GM12878 (cell line): ENCODE measurements at regions not wholly inside any gene's neighbourhood (a gene's known extent, or its start where the extent isn't known, plus 50 kb on each side); places are given as distances from the start of the nearest gene placed in this dataset.

Source experiments
- ATAC-seq: fragments of 200-7000 bp; cut with Tn5 transposase; 3 replicates; pipeline ENCODE4 v1.9.1; 2020; ENCODE audit warnings: mild to moderate bottlenecking, moderate library complexity
- BruUV-seq: library from RNA; stranded (reverse); fragments of 400-500 nt; replicated peaks from 2 replicates; lab custom pipeline; 2021; lab: Mats Ljungman, UMichigan
- CTCF ChIA-PET: fragments of 300-600 bp; sonication (Branson Sonifier 250); formaldehyde crosslinking; extraction: SDS; loops from one replicate; lab custom pipeline; 2021; ENCODE audit warnings: inconsistent platforms; lab: Yijun Ruan, JAX
- POLR2A ChIA-PET: fragments of 350-600 bp; formaldehyde crosslinking; extraction: SDS; loops from one replicate; lab custom pipeline; 2021; ENCODE audit warnings: inconsistent platforms; lab: Charles Lee
- RAD21 ChIA-PET: fragments of 300-600 bp; sonication (Branson Sonifier 250); formaldehyde crosslinking; loops from one replicate; lab custom pipeline; 2023; ENCODE audit warnings: antibody characterized with exemption; ENCODE audit not compliant: unreplicated experiment; lab: Charles Lee
- SMC1A ChIA-PET: fragments of 300-600 bp; sonication (Branson Sonifier 250); formaldehyde crosslinking; loops from one replicate; lab custom pipeline; 2023; ENCODE audit not compliant: unreplicated experiment, uncharacterized antibody; lab: Charles Lee
- DNase-seq: peaks from one replicate; pipeline ENCODE4 v3.0.0-alpha.2; 2011; ENCODE audit warnings: low read depth, low spot score
- FAIRE-seq: peaks from 3 replicates; lab custom pipeline; 2011; peaks lifted over from hg19 to GRCh38; lab: Jason Lieb, UNC
- H2AFZ ChIP-seq: 2 replicates; pipeline ENCODE4 v1.6.0; 2011; ENCODE audit warnings: low read depth, low read length, control low read depth; ENCODE audit not compliant: control insufficient read depth
- H3K27ac ChIP-seq: 2 replicates; pipeline ENCODE4 v1.5.1; 2011; ENCODE audit warnings: control low read depth; ENCODE audit not compliant: control insufficient read depth, insufficient read depth
- H3K27me3 ChIP-seq, 2 experiments: replicated peaks in 1 of 2; 2 replicates each; pipeline versions ENCODE4 v1.6.0 to v1.6.1; 2011; ENCODE audit warnings: low read length in 1 of 2; ENCODE audit not compliant: control insufficient read depth in 2 of 2, insufficient read depth in 2 of 2
- H3K36me3 ChIP-seq, 2 experiments: 2 replicates each; pipeline ENCODE4 v1.5.1; 2011; ENCODE audit warnings: low read length in 1 of 2; ENCODE audit not compliant: control insufficient read depth in 2 of 2, insufficient read depth in 2 of 2
- H3K4me1 ChIP-seq: 2 replicates; pipeline ENCODE4 v1.6.1; 2011; ENCODE audit warnings: mild to moderate bottlenecking, low read length, moderate library complexity, mixed read lengths; ENCODE audit not compliant: control insufficient read depth, insufficient read depth
- H3K4me2 ChIP-seq: 2 replicates; pipeline ENCODE4 v1.6.0; 2011; ENCODE audit warnings: control low read depth; ENCODE audit not compliant: control insufficient read depth, insufficient read depth
- H3K4me3 ChIP-seq: fragments of 200-600 bp; sonication (generic); 2 replicates; pipeline ENCODE4 v1.5.1; 2016
- H3K79me2 ChIP-seq: 2 replicates; pipeline ENCODE4 v1.6.0; 2011; ENCODE audit warnings: low read length; ENCODE audit not compliant: control insufficient read depth, insufficient read depth
- H3K9ac ChIP-seq: 2 replicates; pipeline ENCODE4 v1.8.0; 2011; ENCODE audit warnings: low read length, control low read depth, mixed read lengths; ENCODE audit not compliant: control insufficient read depth, insufficient read depth
- H3K9me3 ChIP-seq: replicated peaks from 3 replicates; pipeline ENCODE4 v1.5.1; 2011; ENCODE audit warnings: mild to moderate bottlenecking, low read length; ENCODE audit not compliant: control insufficient read depth, insufficient read depth
- H4K20me1 ChIP-seq: 2 replicates; pipeline ENCODE4 v1.6.0; 2011; ENCODE audit not compliant: control insufficient read depth, insufficient read depth
- BCL11A ChIP-seq: IDR thresholded peaks from 2 replicates; pipeline ENCODE4 v1.6.1; 2011; ENCODE audit warnings: low read depth, low read length
- BMI1 ChIP-seq: fragments of 450-650 bp; IDR thresholded peaks from 2 replicates; pipeline ENCODE4 v1.6.1; 2016; ENCODE audit warnings: mild to moderate bottlenecking, moderate library complexity, borderline replicate concordance
- CBX5 ChIP-seq: sonication (generic); IDR thresholded peaks from 2 replicates; pipeline ENCODE4 v1.6.1; 2016; ENCODE audit warnings: low read depth, moderate library complexity, mild to moderate bottlenecking, inconsistent platforms
- CEBPB ChIP-seq, 2 experiments: fragments of 150-350 bp in 1 of 2; IDR thresholded peaks; 2 replicates each; pipeline ENCODE4 v1.6.1; 2012 to 2014; ENCODE audit warnings: low read depth in 2 of 2, low read length in 2 of 2, borderline replicate concordance in 1 of 2, inconsistent platforms in 1 of 2
- EED ChIP-seq: sonication (generic); IDR thresholded peaks from 2 replicates; pipeline ENCODE4 v1.6.1; 2016; ENCODE audit warnings: antibody characterized with exemption, low read depth
- HDGF ChIP-seq: fragments of 450-650 bp; IDR thresholded peaks from 2 replicates; pipeline ENCODE4 v1.6.1; 2016; ENCODE audit warnings: antibody characterized with exemption
- MEF2A ChIP-seq: IDR thresholded peaks from 2 replicates; pipeline ENCODE4 v1.6.1; 2011; ENCODE audit warnings: low read depth, mild to moderate bottlenecking, low read length, moderate library complexity; ENCODE audit not compliant: insufficient read depth
- NFYB ChIP-seq: IDR thresholded peaks from 2 replicates; pipeline ENCODE4 v1.6.1; 2011; ENCODE audit warnings: low read depth, mild to moderate bottlenecking, low read length, improper control_type of control experiment, moderate library complexity; ENCODE audit not compliant: insufficient read depth
- NRF1 ChIP-seq: conservative IDR thresholded peaks from 2 replicates; pipeline ENCODE4 v1.6.1; 2011; ENCODE audit warnings: mild to moderate bottlenecking, low read depth, low read length, improper control_type of control experiment
- PML ChIP-seq: IDR thresholded peaks from 2 replicates; pipeline ENCODE4 v1.6.1; 2012; ENCODE audit warnings: low read length, inconsistent platforms
- POLR2A ChIP-seq: IDR thresholded peaks from 2 replicates; pipeline ENCODE4 v1.6.1; 2011; ENCODE audit warnings: low read depth, mild to moderate bottlenecking, low read length
- SIX5 ChIP-seq: IDR thresholded peaks from 2 replicates; pipeline ENCODE4 v1.6.1; 2011; ENCODE audit warnings: mild to moderate bottlenecking, low read depth, low read length, moderate library complexity; ENCODE audit not compliant: severe bottlenecking
- SUZ12 ChIP-seq: fragments of 200-600 bp; sonication (generic); IDR thresholded peaks from one replicate; pipeline ENCODE4 v1.6.1; 2018; ENCODE audit warnings: antibody characterized with exemption, mild to moderate bottlenecking; ENCODE audit not compliant: unreplicated experiment
- TCF12 ChIP-seq: IDR thresholded peaks from 2 replicates; pipeline ENCODE4 v1.6.1; 2011; ENCODE audit warnings: low read depth, mild to moderate bottlenecking, low read length
- ZSCAN29 ChIP-seq: fragments of 450-650 bp; IDR thresholded peaks from 2 replicates; pipeline ENCODE4 v1.6.1; 2017; ENCODE audit warnings: mild to moderate bottlenecking, moderate library complexity
- ZZZ3 ChIP-seq: IDR thresholded peaks from 2 replicates; pipeline ENCODE4 v1.6.1; 2011; ENCODE audit warnings: low read depth; ENCODE audit not compliant: control insufficient read depth, insufficient read length
- WGBS: methylation state at CpG from one replicate; pipeline ENCODE4 v1.1.6; 2016; ENCODE audit warnings: low lambda C conversion rate; ENCODE audit not compliant: insufficient replicate concordance, insufficient coverage; ENCODE audit errors: missing lambda C conversion rate; 5-methylcytosine and 5-hydroxymethylcytosine counted together
- in situ Hi-C: fragments of 300-500 bp; cut with MboI; formaldehyde crosslinking; loops from 9 replicates; pipeline ENCODE4 v1.14.3; 2018; ENCODE audit warnings: mixed read lengths
- intact Hi-C: fragments of 100-400 bp; cut with micrococcal nuclease; formaldehyde crosslinking; loops from one replicate; pipeline ENCODE4 v1.14.2; 2022; ENCODE audit not compliant: unreplicated experiment
- TF ChIP-seq, protein P1 (sequence below): IDR thresholded peaks from 2 replicates; pipeline ENCODE4 v1.6.1; 2012; ENCODE audit warnings: mild to moderate bottlenecking, low read depth, low read length
- TF ChIP-seq, protein P2 (sequence below): fragments of 450-650 bp; IDR thresholded peaks from 2 replicates; pipeline ENCODE4 v1.6.1; 2016; ENCODE audit warnings: mild to moderate bottlenecking
- TF ChIP-seq, protein P3 (sequence below): IDR thresholded peaks from 2 replicates; pipeline ENCODE4 v1.6.1; 2011; ENCODE audit warnings: low read depth, mild to moderate bottlenecking, low read length, moderate library complexity, borderline replicate concordance; ENCODE audit errors: extremely low read depth

DNA sequence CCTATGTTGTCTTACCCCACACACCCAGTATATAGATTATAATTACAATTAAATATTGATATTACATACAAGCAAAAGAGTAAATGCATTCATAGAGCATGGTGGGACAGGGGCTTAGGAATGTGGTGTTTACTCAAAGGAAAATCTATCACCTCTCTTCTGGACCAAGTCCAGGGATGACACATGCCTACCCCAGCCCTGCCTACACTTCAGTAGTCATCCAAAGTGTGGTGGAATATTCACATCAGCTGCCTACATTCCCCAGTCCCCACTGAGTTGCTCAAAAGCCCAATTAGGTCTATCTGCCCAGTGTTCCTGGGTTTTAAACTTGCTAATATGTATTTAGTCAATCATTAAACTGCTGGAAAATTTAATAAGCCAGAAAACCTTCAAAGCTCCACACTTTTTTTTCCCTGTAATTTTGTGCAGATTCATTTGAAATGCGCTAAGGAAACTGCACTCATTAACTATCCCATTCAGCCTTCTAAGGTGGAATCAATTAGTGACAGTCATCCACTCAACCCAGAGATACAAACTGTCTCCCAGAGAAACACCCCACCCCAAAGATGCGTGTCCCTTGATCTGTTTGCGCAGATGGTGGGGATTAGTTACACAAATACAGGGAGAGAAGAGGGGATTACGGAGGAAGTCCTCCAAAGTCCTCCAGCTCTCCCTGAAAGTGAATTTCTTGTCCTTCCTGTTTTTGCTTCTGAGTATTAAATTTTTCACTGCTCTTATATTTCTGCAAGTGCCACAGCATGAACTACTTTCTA is 91.7 kb upstream of the KDR start:
- Histone ChIP-seq H4K20me1 (no peaks in the 10 kb centered on the region), H3K27me3 (no peaks in the 10 kb centered on the region), H3K36me3 (no peaks in the 10 kb centered on the region), H3K9me3 (no peaks in the 10 kb centered on the region), H3K27ac (no peak overlapping the region), H3K9ac (no peak overlapping the region), H3K4me2 (no peak overlapping the region), H3K4me1 (no peaks in the 10 kb centered on the region), H3K79me2 (no peaks in the 10 kb centered on the region), H3K4me3 (no peak overlapping the region), H2AFZ (no peak overlapping the region)
- intact Hi-C loops, result no loop called here
- ChIA-PET RAD21 (no interaction called here), SMC1A (no interaction called here), POLR2A (no interaction called here), CTCF (no interaction called here)
- BruUV-seq, result no TSS peak
- ATAC-seq (no peak), FAIRE-seq (no peak), DNase-seq (no peak)
- in situ Hi-C loops, result no loop called here
- whole genome bisulfite sequencing, result 20% methylated on average over 4 of the region's 4 CpGs
- TF ChIP-seq POLR2A, result no peak
- no peak for TF ChIP-seq NRF1
- no peak for TF ChIP-seq TCF12
- TF ChIP-seq, protein P1, sequence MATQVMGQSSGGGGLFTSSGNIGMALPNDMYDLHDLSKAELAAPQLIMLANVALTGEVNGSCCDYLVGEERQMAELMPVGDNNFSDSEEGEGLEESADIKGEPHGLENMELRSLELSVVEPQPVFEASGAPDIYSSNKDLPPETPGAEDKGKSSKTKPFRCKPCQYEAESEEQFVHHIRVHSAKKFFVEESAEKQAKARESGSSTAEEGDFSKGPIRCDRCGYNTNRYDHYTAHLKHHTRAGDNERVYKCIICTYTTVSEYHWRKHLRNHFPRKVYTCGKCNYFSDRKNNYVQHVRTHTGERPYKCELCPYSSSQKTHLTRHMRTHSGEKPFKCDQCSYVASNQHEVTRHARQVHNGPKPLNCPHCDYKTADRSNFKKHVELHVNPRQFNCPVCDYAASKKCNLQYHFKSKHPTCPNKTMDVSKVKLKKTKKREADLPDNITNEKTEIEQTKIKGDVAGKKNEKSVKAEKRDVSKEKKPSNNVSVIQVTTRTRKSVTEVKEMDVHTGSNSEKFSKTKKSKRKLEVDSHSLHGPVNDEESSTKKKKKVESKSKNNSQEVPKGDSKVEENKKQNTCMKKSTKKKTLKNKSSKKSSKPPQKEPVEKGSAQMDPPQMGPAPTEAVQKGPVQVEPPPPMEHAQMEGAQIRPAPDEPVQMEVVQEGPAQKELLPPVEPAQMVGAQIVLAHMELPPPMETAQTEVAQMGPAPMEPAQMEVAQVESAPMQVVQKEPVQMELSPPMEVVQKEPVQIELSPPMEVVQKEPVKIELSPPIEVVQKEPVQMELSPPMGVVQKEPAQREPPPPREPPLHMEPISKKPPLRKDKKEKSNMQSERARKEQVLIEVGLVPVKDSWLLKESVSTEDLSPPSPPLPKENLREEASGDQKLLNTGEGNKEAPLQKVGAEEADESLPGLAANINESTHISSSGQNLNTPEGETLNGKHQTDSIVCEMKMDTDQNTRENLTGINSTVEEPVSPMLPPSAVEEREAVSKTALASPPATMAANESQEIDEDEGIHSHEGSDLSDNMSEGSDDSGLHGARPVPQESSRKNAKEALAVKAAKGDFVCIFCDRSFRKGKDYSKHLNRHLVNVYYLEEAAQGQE, result no peak
- no peak for TF ChIP-seq SIX5
- no peak for TF ChIP-seq CEBPB (IDR thresholded peaks at IDR 0.05; ENCODE audit: borderline replicate concordance in 1 of 2, low read depth in 2 of 2, low read length in 2 of 2)
- TF ChIP-seq BMI1, result no peak
- TF ChIP-seq CBX5, result no peak
- TF ChIP-seq, protein P2, sequence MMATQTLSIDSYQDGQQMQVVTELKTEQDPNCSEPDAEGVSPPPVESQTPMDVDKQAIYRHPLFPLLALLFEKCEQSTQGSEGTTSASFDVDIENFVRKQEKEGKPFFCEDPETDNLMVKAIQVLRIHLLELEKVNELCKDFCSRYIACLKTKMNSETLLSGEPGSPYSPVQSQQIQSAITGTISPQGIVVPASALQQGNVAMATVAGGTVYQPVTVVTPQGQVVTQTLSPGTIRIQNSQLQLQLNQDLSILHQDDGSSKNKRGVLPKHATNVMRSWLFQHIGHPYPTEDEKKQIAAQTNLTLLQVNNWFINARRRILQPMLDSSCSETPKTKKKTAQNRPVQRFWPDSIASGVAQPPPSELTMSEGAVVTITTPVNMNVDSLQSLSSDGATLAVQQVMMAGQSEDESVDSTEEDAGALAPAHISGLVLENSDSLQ, result no peak
- TF ChIP-seq PML, result no peak
- no peak for TF ChIP-seq BCL11A
- no peak for TF ChIP-seq EED
- no peak for TF ChIP-seq NFYB
- no peak for TF ChIP-seq ZZZ3
- no peak for TF ChIP-seq SUZ12
- TF ChIP-seq MEF2A, result no peak
- no peak for TF ChIP-seq ZSCAN29
- TF ChIP-seq, protein P3, sequence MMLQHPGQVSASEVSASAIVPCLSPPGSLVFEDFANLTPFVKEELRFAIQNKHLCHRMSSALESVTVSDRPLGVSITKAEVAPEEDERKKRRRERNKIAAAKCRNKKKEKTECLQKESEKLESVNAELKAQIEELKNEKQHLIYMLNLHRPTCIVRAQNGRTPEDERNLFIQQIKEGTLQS, result no peak
- TF ChIP-seq HDGF, result no peak
